Epithelial cell of esophagus (primary cell): ENCODE measurements at regions not wholly inside any gene's neighbourhood (a gene's known extent, or its start where the extent isn't known, plus 50 kb on each side); places are given as distances from the start of the nearest gene placed in this dataset.
A peak's percentile ranks its signal among the peaks of the same experiment; 100 is the strongest.

Experiments
- DNase-seq: peaks from one replicate; pipeline ENCODE4 v3.0.0; 2010; ENCODE audit warnings: low read depth
- H3K4me3 ChIP-seq: 2 replicates; pipeline ENCODE4 v1.5.1; 2011; ENCODE audit warnings: mild to moderate bottlenecking, low read length, control low read depth
- TF ChIP-seq, protein P1 (sequence below): IDR thresholded peaks from 2 replicates; pipeline ENCODE4 v1.5.1; 2011; ENCODE audit warnings: low read depth, mild to moderate bottlenecking, low read length, control low read depth, inconsistent platforms; ENCODE audit not compliant: insufficient read depth; ENCODE audit errors: missing control alignments

DNA sequence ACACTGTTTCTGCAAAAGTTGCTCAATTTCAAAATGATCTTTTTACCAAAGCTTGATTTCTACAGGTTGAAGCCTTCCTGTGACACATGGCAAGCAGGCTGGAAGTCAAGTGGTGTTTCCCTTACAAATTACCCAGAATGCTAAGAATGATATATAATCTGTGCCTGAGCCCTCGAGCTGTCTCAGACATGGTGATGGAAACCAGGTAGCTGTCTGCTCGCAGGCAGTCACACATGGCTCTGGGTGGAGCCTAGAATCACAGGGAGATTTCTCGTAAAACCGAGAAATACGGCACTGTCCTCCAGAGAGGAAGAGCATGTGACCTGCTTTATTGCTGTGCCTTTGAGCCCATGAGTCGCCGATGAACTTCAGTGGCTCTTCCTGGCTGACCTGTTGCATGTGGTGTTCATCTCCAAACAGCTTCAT lies 392.9 kb downstream of the ZNF521 start:
- H3K4me3 ChIP-seq = no peak overlapping the region
- TF ChIP-seq, protein P1, sequence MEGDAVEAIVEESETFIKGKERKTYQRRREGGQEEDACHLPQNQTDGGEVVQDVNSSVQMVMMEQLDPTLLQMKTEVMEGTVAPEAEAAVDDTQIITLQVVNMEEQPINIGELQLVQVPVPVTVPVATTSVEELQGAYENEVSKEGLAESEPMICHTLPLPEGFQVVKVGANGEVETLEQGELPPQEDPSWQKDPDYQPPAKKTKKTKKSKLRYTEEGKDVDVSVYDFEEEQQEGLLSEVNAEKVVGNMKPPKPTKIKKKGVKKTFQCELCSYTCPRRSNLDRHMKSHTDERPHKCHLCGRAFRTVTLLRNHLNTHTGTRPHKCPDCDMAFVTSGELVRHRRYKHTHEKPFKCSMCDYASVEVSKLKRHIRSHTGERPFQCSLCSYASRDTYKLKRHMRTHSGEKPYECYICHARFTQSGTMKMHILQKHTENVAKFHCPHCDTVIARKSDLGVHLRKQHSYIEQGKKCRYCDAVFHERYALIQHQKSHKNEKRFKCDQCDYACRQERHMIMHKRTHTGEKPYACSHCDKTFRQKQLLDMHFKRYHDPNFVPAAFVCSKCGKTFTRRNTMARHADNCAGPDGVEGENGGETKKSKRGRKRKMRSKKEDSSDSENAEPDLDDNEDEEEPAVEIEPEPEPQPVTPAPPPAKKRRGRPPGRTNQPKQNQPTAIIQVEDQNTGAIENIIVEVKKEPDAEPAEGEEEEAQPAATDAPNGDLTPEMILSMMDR = no peak
- DNase-seq = no peak

GRCh38 chr18:24964216-24964615 lies 387.8 kb downstream of the ZNF521 start:
- DNase-seq = peak; percentile 26
- H3K4me3 ChIP-seq = no peak overlapping the region
- TF ChIP-seq, protein P1 = no peak

DNA sequence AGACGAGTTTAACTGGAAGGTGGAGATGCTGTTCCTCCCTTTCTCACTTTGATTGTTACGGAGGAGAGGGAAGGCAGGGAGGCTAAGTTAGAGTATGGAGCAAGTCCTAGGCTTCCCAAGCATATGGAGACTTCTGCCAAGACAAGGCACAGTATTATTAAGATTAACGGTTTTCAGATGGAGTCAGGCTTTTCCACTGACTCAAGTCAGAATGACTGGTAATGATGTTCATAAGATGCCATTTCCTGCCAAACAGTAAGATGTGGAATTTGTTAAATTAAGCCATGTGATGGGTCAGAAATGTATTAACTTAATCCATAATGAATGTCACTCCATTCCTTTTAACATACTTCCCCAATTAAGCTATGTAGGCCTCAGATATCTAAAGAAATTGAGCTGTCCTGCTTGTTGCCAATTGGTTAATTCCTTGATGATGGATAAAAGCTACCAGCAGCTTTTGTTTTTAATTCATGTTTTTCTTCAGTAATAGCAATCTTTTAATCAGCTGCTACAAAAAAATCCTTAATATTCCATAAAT lies 383.7 kb downstream of the ZNF521 start:
- TF ChIP-seq, protein P1 = no peak
- DNase-seq = no peak

DNA sequence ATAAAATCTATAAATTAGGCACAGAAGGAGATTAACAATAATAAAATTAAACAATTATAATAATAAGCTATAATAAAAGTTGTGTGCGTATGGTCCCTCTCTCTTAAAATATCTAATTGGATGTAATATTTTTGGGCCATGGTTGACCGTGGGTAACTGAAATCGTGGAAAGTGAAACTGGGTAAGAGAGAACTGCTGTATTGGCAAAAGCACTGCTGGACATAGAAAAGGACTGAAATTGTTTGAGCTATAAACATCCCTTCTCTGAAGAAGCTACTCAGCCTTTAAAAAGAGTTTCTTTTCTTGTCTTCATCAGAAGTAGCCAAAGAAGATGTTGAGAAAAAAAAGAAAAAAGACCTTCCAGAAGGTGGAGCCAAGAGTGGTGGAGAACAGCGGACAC lies 379.4 kb downstream of the ZNF521 start:
- TF ChIP-seq, protein P1 = no peak
- DNase-seq = no peak
- H3K4me3 ChIP-seq = no peak overlapping the region

More for the DNA sequence above, 383.7 kb downstream of the ZNF521 start:
- no peak overlapping the region for H3K4me3 ChIP-seq

DNA sequence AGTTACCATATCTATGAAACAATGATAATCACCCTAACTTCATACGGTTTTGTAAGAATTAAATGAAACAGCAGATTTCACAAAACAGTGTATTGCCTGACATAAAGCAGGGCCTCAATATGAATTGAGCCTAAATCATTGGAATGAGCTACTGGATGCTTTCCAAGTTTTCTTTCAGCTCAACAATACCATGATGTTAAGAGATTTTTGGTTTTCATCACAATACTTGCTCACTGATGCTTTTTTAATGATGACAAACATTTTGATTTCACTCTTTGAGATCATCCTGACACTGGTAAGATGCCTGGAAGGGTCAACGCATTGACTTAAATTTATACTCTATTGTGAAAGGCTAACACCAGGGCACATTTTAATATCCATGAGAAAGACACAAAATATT lies 377.5 kb downstream of the ZNF521 start:
- no peak for DNase-seq
- no peak overlapping the region for H3K4me3 ChIP-seq
- TF ChIP-seq, protein P1 = no peak

GRCh38 chr18:24975496-24976372 lies 376.2 kb downstream of the ZNF521 start:
- TF ChIP-seq, protein P1 = no peak
- no peak for DNase-seq
- no peak overlapping the region for H3K4me3 ChIP-seq
